Occipital lobe (tissue), 1 donor: ENCODE measurements at regions not wholly inside any gene's neighbourhood (a gene's known extent, or its start where the extent isn't known, plus 50 kb on each side); places are given as distances from the start of the nearest gene placed in this dataset.

ENCODE experiments used
- DNase-seq: peaks from one replicate; lab custom pipeline; 2025; lab: John Stamatoyannopoulos, UW

GRCh38 chr2:12305931-12306330, 410.8 kb upstream of the TRIB2 start:
- no peak for DNase-seq

- DNase-seq = no peak
These were observed 406.3 kb upstream of the TRIB2 start for GRCh38 chr2:12310399-12310798.

- no peak for DNase-seq
These were observed 403.1 kb upstream of the TRIB2 start for GRCh38 chr2:12313445-12314126.

- DNase-seq = no peak
These were observed 402.5 kb upstream of the TRIB2 start for GRCh38 chr2:12314127-12314760.

GRCh38 chr2:12315224-12315623, 401.5 kb upstream of the TRIB2 start:
- DNase-seq = no peak

- DNase-seq = no peak
These were observed 400.3 kb upstream of the TRIB2 start for GRCh38 chr2:12316476-12316875.

GRCh38 chr2:12317286-12317685, 399.4 kb upstream of the TRIB2 start:
- no peak for DNase-seq

GRCh38 chr2:12317814-12318426, 398.8 kb upstream of the TRIB2 start:
- DNase-seq = no peak

GRCh38 chr2:12318427-12319057, 398.2 kb upstream of the TRIB2 start:
- DNase-seq = peak; percentile 24

GRCh38 chr2:12320027-12320734, 396.6 kb upstream of the TRIB2 start:
- DNase-seq = no peak

- DNase-seq = peak; percentile 74
These were observed 395.6 kb upstream of the TRIB2 start for GRCh38 chr2:12320991-12321641.

- no peak for DNase-seq
These were observed 394.9 kb upstream of the TRIB2 start for GRCh38 chr2:12321886-12322285.

GRCh38 chr2:12325806-12326205, 390.9 kb upstream of the TRIB2 start:
- DNase-seq = no peak

- no peak for DNase-seq
These were observed 390.1 kb upstream of the TRIB2 start for GRCh38 chr2:12326449-12327190.

GRCh38 chr2:12330916-12331315, 385.8 kb upstream of the TRIB2 start:
- DNase-seq = no peak

- no peak for DNase-seq
These were observed 385.0 kb upstream of the TRIB2 start for GRCh38 chr2:12331698-12332097.

- no peak for DNase-seq
These were observed 383.4 kb upstream of the TRIB2 start for GRCh38 chr2:12333293-12333692.

GRCh38 chr2:12334412-12334966, 382.2 kb upstream of the TRIB2 start:
- DNase-seq = no peak

- no peak for DNase-seq
These were observed 381.6 kb upstream of the TRIB2 start for GRCh38 chr2:12335131-12335530.

- DNase-seq = no peak
These were observed 380.7 kb upstream of the TRIB2 start for GRCh38 chr2:12335995-12336394.
